GM12875 (cell line): ENCODE measurements at regions not wholly inside any gene's neighbourhood (a gene's known extent, or its start where the extent isn't known, plus 50 kb on each side); places are given as distances from the start of the nearest gene placed in this dataset.

Experiments
- H3K4me3 ChIP-seq: one replicate; pipeline ENCODE4 v1.5.1; 2011; ENCODE audit warnings: low read depth, low read length, control low read depth
- TF ChIP-seq, protein P1 (sequence below): IDR thresholded peaks from 2 replicates; pipeline ENCODE4 v1.5.1; 2011; ENCODE audit warnings: low read depth, mild to moderate bottlenecking, control low read depth, inconsistent platforms, low read length, moderate library complexity, borderline replicate concordance; ENCODE audit not compliant: insufficient read depth

DNA sequence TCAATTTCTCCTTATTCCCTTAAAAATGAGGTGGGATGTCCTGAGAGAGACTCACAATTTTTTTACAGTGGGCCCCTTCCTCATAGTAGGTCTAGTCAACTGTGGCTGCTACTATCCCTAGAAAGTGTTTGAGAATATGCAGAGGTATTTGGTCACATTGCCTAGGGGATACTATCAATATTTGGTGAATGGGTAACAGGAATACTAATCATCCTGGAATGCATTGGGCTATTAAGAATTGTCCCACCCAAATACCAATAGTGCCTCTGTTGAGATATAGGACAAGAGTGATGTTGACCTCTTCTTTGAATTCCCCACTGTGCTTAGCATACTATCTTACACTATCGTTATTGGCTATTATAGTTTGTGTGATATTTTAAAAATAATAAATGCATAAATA lies 389.4 kb downstream of the DIPK2A start:
- H3K4me3 ChIP-seq: no peak overlapping the region
- TF ChIP-seq, protein P1, sequence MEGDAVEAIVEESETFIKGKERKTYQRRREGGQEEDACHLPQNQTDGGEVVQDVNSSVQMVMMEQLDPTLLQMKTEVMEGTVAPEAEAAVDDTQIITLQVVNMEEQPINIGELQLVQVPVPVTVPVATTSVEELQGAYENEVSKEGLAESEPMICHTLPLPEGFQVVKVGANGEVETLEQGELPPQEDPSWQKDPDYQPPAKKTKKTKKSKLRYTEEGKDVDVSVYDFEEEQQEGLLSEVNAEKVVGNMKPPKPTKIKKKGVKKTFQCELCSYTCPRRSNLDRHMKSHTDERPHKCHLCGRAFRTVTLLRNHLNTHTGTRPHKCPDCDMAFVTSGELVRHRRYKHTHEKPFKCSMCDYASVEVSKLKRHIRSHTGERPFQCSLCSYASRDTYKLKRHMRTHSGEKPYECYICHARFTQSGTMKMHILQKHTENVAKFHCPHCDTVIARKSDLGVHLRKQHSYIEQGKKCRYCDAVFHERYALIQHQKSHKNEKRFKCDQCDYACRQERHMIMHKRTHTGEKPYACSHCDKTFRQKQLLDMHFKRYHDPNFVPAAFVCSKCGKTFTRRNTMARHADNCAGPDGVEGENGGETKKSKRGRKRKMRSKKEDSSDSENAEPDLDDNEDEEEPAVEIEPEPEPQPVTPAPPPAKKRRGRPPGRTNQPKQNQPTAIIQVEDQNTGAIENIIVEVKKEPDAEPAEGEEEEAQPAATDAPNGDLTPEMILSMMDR: no peak

DNA sequence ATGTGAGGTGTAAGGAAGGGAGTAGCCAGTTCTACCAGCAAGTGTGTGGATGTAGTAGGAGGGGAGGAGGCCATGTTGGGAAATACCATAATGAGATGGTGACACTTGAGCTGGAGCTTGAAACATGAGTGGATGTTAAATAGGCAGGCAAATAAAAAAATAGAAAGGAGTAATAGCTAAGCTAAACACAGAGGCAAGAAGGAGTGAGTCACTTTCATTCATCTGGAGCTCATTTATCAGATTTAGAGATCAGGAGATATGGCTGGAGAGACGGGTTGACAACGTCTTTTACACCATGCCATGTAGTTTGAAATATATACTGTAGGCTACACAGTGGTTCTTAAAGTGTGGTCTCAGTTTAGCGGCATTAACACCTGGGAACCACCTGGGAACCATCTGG lies 390.5 kb downstream of the DIPK2A start:
- no peak overlapping the region for H3K4me3 ChIP-seq
- TF ChIP-seq, protein P1: no peak

DNA sequence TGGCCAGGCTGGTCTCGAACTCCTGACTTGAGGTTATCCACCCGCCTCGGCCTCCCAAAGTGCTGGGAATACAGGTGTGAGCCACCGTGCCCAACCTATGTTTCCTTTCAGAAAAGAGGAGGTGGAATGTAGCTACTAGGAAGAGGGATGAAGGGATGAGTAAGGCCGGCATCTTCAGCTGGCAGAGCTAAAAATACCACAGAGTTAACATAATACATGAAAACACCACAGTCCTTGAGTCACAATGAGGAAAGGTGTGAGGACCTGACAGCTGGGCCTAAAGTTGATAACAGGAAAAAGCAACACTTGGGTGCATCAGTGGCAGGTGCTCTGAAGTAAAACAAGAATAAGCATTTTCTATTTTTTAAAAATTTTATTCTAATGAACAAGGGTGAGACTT lies 392.2 kb downstream of the DIPK2A start:
- TF ChIP-seq, protein P1: no peak
- no peak overlapping the region for H3K4me3 ChIP-seq

DNA sequence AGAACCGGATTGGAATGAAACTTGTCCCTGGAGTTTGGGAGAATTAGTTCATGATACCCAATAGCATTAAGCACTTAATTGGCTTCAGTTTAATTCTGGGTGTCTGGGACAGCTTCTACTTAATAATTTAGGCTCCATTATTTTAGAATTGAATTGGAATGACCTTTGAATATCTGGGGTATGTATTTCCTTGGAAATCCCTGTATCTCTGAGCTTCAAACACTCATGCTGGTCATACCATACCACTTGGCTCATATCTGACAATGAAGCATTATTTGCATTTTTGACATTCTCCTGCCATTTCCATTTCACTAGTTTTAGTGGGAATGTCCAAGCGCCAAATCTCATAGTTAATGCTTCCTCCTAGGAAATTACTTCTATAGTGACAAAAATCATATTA lies 393.1 kb downstream of the DIPK2A start:
- TF ChIP-seq, protein P1: no peak
- no peak overlapping the region for H3K4me3 ChIP-seq

DNA sequence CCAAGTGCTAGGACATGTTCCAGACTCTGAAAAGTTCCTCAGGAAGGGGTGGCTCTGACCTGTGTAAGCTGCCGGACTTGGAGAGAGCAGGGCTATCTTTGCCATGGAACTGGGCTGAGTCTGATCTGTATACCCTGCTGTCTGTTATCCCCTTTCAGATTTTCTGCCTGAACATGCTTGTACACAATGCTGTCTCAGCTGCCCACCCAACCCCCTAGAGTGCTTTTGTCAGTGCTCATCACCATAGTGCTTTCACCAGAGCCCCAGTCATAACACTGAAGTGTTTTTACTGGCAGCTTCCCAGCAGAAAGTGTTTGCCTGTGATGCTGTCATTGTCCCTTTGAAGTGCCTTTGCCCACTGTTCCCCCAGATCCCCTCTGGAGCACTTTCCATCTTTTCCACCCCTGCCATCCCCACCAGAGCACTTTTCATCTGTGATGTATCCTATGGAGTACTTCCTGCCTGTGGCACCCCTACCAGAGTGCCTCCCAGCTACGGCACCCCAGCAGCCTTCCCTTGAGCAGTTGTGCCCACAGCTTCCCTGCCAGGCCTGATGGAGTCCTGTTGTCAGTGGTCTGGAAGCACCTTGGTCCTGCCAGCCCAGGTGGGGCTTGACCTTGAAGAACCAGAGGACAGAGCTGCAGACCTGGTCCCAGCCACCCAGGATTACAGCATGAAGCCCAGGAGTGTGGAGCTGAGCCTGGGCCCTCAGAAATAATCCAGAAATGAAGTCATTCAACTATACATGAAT lies 397.7 kb downstream of the DIPK2A start:
- TF ChIP-seq, protein P1: no peak
- no peak overlapping the region for H3K4me3 ChIP-seq

DNA sequence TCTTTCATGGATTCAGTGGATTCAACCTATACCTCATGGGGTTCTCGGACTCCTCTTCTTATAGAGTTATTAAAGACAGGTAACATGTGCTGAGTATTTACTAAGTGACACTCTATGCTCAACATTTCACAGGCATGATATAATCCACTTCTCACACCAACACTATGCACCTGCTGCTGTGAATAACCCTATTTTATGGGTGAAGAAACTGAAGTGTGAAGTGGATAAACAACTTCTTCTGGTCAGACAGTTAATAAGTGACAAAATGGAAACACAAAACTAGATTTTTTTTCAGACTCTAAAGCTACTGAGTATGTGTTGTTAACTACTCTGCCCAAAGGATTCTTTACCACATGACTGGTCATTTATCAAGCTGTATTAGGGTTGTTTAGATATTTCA lies 403.5 kb downstream of the DIPK2A start:
- no peak overlapping the region for H3K4me3 ChIP-seq
- TF ChIP-seq, protein P1: no peak

DNA sequence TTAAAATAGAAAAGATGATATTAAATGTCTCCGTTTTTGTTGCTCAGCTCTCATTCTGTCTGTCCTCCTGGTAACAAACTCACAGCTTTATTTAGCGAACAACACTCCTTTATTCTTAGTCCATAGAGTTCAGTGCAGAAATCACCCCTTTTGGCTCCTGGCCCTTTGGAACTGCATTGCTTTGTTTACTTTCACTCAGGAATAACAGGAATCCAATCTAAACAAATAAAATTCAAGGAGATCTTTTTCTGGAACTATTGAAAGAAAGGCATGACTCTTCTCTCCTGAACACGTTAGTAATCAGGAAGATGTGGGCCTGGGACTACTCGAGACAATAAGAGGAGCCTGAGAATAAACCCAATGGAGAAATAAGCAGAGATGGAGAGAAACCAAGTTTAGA lies 409.2 kb downstream of the DIPK2A start:
- H3K4me3 ChIP-seq: no peak overlapping the region
- TF ChIP-seq, protein P1: no peak
